GM13976 (cell line): ENCODE measurements at regions not wholly inside any gene's neighbourhood (a gene's known extent, or its start where the extent isn't known, plus 50 kb on each side); places are given as distances from the start of the nearest gene placed in this dataset.

Experiments used
- DNase-seq: peaks from one replicate; pipeline ENCODE4 v3.0.0; 2012; ENCODE audit warnings: low spot score
- in situ Hi-C: fragments of 300-500 bp; cut with MboI; formaldehyde crosslinking; loops from one replicate; pipeline ENCODE4 v1.12.0; 2022; ENCODE audit warnings: low sequenced_read_pairs, mixed read lengths, inconsistent platforms; ENCODE audit not compliant: unreplicated experiment
- TF ChIP-seq, protein P1 (sequence below): IDR thresholded peaks from 2 replicates; pipeline ENCODE4 v1.5.1; 2012; ENCODE audit warnings: borderline replicate concordance, mild to moderate bottlenecking; ENCODE audit not compliant: insufficient read depth; ENCODE audit errors: extremely low read depth, missing control alignments, control extremely low read depth

DNA sequence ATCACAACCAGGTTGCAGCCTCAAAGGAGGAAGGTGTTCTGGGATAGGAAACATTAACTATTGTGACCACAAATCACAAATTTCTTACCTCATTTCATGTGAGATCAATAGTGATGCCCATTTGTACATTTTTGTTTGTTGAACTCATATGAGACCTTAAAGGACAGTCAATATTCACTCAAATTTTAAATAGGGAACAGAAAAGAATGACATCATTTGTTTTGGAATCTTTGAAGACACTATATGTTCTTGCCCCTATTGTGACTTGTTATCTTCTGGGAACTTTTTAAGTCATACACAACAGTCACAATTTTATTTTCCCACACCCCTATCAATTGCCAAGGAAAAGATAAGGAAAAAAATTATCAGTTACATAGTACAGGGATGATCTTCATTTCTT is 346.5 kb downstream of the ARAP2 start:
- TF ChIP-seq, protein P1, sequence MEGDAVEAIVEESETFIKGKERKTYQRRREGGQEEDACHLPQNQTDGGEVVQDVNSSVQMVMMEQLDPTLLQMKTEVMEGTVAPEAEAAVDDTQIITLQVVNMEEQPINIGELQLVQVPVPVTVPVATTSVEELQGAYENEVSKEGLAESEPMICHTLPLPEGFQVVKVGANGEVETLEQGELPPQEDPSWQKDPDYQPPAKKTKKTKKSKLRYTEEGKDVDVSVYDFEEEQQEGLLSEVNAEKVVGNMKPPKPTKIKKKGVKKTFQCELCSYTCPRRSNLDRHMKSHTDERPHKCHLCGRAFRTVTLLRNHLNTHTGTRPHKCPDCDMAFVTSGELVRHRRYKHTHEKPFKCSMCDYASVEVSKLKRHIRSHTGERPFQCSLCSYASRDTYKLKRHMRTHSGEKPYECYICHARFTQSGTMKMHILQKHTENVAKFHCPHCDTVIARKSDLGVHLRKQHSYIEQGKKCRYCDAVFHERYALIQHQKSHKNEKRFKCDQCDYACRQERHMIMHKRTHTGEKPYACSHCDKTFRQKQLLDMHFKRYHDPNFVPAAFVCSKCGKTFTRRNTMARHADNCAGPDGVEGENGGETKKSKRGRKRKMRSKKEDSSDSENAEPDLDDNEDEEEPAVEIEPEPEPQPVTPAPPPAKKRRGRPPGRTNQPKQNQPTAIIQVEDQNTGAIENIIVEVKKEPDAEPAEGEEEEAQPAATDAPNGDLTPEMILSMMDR: no peak
- in situ Hi-C loops: no loop called here

DNA sequence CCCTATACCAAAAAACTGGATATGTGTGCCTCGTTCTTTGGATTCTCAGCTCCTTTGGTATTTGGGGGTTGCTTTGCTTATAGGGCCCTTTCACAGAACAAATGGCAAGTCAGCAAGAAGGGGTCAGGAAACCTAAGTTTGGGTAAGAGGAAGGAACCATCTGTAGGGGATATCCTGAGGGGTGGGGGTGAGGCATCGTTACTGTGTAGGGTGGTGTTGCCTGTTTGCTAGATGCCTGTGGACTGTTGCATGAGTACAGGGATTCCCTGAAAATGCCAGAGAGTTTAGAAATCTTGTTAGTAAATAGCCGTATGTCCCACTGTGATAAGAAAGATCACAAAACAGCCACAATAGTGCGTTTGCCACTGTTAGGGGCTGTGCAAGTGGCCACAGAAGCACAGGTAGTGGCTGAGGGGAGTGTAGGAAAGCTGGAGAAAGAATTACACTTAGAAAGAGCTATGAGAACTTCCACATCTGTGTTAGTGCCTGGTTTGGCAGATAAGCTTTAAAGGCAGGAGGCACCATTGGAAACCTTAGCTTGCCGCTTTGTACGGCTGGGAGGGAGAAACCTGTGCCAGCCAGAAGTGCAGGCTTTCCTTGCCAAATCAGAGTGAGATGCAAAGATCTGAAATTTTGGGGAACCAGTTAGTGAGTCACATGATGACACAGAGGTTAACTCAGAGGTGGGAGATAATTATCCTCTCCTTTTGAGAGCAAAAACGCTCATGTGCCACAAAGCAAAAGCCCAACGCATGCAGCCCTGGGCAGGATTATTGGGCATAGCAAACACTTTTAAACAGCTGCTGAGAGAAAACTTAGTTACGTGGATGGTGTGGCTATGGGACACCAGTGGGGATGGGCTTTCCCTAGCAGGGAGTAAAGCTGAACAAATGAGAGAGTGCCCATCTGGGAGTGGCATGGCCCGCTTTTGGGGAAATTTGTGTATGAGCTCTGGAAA is 343.7 kb downstream of the ARAP2 start:
- TF ChIP-seq, protein P1: no peak
- no peak for DNase-seq
- in situ Hi-C loops: no loop called here

More for the DNA sequence above, 346.5 kb downstream of the ARAP2 start:
- no peak for DNase-seq

DNA sequence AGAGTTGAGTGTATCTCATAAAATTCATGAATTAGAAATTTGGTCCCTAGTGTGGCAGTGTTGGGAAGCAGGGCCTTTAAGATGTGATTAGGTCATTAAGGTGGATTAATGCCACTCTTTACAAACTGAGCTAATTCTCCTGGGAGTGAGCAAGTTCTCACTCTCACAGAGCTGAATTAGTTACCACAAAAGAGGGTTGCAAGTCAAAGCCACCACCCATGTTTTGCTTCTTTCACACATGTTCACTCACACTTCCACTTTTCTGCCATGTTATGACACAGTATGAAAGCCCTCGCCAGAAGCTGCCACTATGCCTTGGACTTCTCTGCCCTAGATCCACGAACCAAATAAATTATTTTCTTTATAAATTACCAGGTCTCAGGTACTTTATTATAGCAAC is 332.1 kb downstream of the ARAP2 start:
- in situ Hi-C loops: no loop called here
- no peak for DNase-seq
- TF ChIP-seq, protein P1: no peak

DNA sequence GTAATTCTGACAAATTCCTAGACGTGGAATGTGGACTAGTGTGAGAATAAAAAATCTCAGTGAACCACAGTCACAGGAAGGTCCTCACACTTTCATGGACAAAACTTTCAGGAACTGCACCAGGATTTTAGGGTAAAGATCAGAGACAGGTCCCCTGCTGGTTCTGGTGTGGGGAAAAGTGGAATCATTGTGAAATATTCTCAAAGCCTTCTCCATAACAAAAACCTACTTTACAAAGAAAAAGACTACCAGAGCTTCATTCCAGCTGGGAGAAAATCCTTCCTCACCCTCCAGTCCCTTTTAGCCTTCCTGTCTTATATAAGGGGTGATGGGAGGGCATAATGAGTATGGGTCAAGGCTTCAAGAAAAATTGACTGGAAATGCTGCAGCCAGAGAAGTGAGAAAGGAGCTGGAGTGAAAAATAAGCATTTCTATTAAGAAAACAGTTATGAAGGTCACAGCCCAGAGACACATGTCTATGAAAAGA is 325.8 kb downstream of the ARAP2 start:
- DNase-seq: no peak
- in situ Hi-C loops: no loop called here
- TF ChIP-seq, protein P1: no peak

DNA sequence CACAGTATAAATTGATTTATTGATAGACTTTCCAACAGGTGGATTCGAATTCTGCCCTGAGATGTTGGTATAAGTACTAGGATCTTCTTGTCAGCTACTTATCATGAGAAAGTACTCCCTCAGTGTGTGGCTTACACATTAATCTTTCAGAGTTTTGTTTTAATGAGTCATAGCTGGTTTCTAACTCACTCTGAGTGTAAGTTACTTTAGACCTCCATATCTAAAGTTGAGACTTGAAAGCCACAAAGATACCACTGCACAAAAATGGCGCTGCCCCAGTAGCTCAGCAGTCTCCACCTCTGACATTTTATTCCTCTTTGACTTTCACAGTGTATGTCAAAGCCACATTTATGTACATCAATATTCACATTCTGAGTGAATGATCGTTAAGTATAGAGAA is 318.5 kb downstream of the ARAP2 start:
- TF ChIP-seq, protein P1: no peak
- in situ Hi-C loops: no loop called here
- DNase-seq: no peak

DNA sequence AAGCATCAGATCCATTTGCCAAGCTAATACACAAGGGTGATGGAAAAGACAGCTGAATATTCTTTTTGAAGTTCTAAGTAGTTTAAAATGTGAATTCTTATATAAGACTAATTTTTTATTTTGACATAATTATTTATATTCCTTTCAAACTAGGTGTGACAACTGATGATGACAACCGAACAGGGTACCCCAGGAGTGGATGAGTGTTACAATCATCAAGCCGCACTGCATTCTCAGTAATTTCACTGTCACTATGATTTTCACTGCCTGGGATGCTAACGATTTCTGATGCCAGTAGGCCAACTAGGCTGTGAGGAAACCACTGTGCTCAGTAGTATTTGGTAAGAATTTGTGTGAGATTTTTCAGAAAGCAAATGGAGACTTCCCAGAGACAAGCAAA is 317.5 kb downstream of the ARAP2 start:
- DNase-seq: no peak
- TF ChIP-seq, protein P1: no peak
- in situ Hi-C loops: no loop called here

DNA sequence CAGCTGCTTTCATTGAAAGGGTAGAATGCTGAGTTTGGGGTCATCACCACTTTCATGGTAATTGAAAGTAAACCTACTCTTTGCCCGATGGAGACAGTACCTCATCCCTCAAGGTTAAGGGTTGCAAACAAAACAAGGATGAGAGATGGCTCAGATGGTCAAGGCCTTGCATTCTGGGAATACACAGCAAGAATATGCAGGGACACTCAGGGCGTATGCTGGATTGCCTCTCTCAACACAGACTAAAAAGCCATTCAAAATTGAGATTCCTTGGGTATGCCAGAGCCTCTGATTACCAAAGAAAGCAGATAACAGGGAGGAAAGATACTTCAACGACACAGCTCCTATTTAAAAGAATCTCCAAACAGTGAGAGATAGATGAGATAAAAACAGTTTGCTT is 310.4 kb downstream of the ARAP2 start:
- in situ Hi-C loops: no loop called here
- TF ChIP-seq, protein P1: no peak

More for the DNA sequence above, 310.4 kb downstream of the ARAP2 start:
- no peak for DNase-seq
